ENCODE measurements at regions not wholly inside any gene's neighbourhood (a gene's known extent, or its start where the extent isn't known, plus 50 kb on each side); places are given as distances from the start of the nearest gene placed in this dataset.

DNA sequence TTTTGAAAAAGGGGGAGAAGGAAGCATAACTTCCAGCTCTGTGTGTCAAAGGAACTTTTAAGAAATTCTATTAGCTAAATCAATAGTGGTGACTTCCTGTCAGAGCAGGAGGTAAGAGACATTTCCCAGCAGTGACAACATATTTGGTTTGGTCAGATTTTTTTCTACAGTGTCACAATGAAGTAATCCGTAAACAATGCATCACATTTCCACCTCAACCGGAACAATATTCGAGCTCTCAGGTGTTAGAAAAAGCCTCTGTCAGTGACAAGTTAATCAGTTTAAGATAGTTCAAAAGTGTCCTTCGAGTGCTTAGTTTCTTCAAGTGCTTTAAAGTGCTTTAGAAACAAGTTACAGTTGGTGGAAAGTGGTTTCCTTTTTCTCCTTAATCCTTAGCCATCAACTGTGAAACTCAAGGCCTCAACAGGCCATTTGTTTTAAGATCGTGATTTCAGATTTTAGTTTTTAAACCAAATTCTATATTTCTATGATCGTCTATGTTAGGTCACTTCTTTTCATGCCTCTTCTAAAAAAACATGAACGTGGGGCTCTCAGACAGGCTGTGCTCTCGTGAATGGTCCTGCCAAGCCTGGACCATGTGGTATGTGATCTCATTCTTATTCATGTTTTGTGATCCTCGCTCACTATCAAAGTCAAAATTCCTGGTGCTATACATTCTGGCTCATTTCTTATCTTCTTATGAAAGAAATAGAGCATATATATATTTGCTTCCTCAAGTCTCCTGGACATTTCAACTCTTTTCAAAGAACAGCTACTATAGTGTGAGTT lies 181.9 kb upstream of the HMHB1 start (continued):
- TF ChIP-seq FOXP1 (IDR thresholded peaks at IDR 0.05) (no peak), FOXP1 (CRISPR knock-in tag; IDR thresholded peaks at IDR 0.05) (peak; percentile 84; the same call in 1 of the 2 replicates), ZNF510 (CRISPR knock-in tag; IDR thresholded peaks at IDR 0.05; ENCODE audit: low read depth) (no peak), ZNF34 (CRISPR knock-in tag; IDR thresholded peaks at IDR 0.05; ENCODE audit: borderline replicate concordance) (no peak), ZNF12 (CRISPR knock-in tag; IDR thresholded peaks at IDR 0.05) (no peak), ZNF737 (CRISPR knock-in tag; IDR thresholded peaks at IDR 0.05; ENCODE audit: borderline replicate concordance) (no peak), HNRNPLL (IDR thresholded peaks at IDR 0.05; ENCODE audit: low read depth, low read length, poor library complexity, severe bottlenecking) (no peak), KDM4B (CRISPR knock-in tag; IDR thresholded peaks at IDR 0.05) (no peak), PCBP2 (optimal IDR thresholded peaks at IDR 0.05; ENCODE audit: low read depth, low read length, poor library complexity, severe bottlenecking) (no peak), ZNF713 (CRISPR knock-in tag; IDR thresholded peaks at IDR 0.05) (no peak), TCF7L2 (IDR thresholded peaks at IDR 0.05; ENCODE audit: low read depth, low read length) (no peak), JUND (CRISPR knock-in tag; IDR thresholded peaks at IDR 0.05) (0 out of 2 replicates have a peak, but pooled peaks have one; percentile 36), PCBP1 (IDR thresholded peaks at IDR 0.05; ENCODE audit: borderline replicate concordance, low read depth, low read length) (no peak), NFYB (CRISPR knock-in tag; IDR thresholded peaks at IDR 0.05) (no peak), RBAK (CRISPR knock-in tag; IDR thresholded peaks at IDR 0.05) (no peak), HMG20B (CRISPR knock-in tag; conservative IDR thresholded peaks at IDR 0.05) (peak; percentile 67; the same call in 1 of the 2 replicates), ZNF460 (CRISPR knock-in tag; IDR thresholded peaks at IDR 0.05; ENCODE audit: borderline replicate concordance) (no peak), AKNA (CRISPR knock-in tag; IDR thresholded peaks at IDR 0.05; ENCODE audit: borderline replicate concordance) (no peak), ZNF331 (CRISPR knock-in tag; IDR thresholded peaks at IDR 0.05) (peak; percentile 49; the same call in 1 of the 2 replicates), SRSF1 (optimal IDR thresholded peaks at IDR 0.05; ENCODE audit: low read depth, low read length) (no peak), SP5 (CRISPR knock-in tag; IDR thresholded peaks at IDR 0.05; ENCODE audit: borderline replicate concordance, low read depth) (no peak), ZNF3 (CRISPR knock-in tag; IDR thresholded peaks at IDR 0.05) (no peak), THAP11 (CRISPR knock-in tag; IDR thresholded peaks at IDR 0.05) (peak; percentile 53)
- TF ChIP-seq, protein P1, sequence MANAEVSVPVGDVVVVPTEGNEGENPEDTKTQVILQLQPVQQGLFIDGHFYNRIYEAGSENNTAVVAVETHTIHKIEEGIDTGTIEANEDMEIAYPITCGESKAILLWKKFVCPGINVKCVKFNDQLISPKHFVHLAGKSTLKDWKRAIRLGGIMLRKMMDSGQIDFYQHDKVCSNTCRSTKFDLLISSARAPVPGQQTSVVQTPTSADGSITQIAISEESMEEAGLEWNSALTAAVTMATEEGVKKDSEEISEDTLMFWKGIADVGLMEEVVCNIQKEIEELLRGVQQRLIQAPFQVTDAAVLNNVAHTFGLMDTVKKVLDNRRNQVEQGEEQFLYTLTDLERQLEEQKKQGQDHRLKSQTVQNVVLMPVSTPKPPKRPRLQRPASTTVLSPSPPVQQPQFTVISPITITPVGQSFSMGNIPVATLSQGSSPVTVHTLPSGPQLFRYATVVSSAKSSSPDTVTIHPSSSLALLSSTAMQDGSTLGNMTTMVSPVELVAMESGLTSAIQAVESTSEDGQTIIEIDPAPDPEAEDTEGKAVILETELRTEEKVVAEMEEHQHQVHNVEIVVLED (CRISPR knock-in tag; IDR thresholded peaks at IDR 0.05; ENCODE audit: borderline replicate concordance): no peak
- TF ChIP-seq, protein P2, sequence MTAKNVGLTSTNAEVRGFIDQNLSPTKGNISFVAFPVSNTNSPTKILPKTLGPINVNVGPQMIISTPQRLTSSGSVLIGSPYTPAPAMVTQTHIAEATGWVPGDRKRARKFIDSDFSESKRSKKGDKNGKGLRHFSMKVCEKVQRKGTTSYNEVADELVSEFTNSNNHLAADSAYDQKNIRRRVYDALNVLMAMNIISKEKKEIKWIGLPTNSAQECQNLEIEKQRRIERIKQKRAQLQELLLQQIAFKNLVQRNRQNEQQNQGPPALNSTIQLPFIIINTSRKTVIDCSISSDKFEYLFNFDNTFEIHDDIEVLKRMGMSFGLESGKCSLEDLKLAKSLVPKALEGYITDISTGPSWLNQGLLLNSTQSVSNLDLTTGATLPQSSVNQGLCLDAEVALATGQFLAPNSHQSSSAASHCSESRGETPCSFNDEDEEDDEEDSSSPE (CRISPR knock-in tag; IDR thresholded peaks at IDR 0.05): no peak

Measured in HepG2 (cell line).